DMS153 treated with DMSO at 0.1 percent for 48 hours (cell line): ENCODE measurements at regions not wholly inside any gene's neighbourhood (a gene's known extent, or its start where the extent isn't known, plus 50 kb on each side); places are given as distances from the start of the nearest gene placed in this dataset.

ENCODE experiments used
- DNase-seq: peaks from one replicate; lab custom pipeline; 2025; ENCODE audit not compliant: unreplicated experiment; lab: John Stamatoyannopoulos, UW

DNA sequence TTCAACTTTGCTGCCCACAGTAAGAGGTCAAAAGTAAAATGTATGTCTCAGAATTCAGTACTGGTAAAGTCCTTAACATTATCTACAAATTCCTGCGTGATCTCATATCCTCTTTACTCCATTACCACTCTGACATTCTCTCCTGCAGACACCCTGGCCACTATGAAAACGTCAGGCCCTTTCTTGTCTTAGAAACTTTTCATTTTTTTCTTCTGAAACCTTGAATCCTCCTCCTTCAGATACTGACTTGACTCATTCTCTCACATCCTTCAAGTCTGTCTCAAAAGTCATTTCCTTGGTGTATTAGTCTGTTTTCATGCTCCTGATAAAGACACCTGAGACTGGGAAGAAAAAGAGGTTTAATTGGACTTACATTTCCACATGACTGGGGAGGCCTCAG lies 262.3 kb downstream of the POU4F1 start:
- DNase-seq = no peak

DNA sequence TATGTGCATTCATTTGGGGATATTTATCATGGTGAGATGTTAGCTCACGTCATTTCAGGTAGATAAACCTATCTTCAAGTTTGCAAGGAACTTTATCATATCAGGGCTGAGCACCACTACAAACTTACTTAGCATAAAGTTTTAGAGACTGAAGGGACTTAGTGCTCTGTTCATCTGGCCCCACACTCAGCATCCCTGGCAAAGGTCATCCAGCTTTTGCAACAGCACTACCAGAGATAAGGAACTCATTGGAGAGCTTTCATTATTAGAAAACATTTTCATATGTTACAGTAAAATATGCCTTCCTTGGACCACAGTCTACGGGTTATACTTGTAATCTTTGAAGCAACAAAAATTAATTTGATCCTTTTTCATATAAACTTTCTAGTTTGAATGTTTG lies 263.4 kb downstream of the POU4F1 start:
- no peak for DNase-seq

DNA sequence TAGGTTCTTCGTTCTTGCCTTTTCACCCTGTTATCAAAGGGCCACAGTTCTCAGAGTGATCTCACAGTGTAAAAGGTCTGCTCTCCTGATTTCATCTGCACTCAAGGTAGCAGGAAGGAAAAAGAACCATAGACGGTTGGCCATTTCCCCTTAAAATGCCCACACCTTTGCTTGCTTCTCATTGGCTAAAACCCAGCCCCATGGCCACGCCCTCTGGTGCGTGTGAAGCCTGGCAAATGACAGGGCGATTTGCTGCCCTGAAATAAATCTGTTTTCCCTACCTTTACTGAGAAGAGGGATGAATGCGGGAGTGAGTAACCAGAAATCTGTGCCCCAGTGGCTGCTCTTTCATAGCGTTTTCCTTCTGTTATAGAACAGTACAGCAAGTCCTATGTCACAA lies 269.3 kb downstream of the POU4F1 start:
- no peak for DNase-seq

DNA sequence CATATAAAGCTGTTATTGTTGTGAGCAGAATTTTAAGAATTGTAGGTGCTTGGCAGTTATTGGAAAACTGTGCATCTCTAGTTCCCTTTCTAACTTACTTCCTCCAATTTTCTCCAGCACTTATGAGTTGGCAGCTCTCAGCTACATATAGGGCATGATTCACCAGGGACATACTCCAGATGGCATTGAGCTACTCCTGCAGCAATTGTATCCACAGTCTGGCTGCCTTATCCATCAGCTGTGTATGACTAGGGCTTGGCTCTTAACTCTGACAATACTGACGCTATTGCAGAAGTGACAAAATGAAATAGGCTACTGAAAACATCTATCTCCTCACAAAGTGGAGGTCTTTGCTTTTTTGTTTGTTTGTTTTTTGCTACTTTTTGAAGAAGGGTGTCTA lies 276.7 kb downstream of the POU4F1 start:
- DNase-seq = no peak

DNA sequence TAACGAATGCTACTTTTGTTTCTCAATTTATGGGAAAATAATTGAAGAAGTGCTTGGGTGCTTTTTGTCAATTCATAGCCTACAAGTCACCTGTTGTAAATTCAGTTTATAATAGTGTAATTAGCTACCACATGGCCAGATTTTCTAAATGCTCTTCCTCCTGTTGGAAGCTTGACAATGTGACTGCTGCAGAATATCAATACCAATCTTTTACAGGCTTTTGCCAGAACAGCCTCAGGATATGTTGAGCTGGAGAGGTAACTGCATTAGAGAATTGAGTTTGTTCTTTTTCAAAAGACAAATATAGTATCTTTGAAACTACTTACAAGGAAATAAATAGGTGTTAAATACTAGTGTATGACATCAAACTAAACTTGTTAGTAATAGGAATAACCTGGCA lies 277.8 kb downstream of the POU4F1 start:
- no peak for DNase-seq

DNA sequence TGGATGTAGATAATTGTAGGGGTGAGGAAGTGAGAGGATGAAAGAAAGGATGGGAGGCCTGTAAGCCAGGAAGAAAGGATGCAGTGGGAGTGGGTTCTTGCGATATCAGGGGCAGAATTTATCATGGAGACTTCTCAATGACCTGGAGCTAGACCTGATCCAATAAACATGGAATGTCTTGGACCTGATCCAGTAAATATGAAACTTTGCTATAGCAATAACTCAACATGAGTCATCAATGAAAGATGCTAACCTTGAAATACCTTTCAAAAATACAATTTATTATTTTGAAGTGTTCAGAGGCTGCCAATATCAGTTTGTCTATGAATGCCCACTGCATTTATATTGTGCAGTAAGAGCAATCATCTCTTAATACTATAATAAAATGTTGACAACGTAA lies 279.5 kb downstream of the POU4F1 start:
- DNase-seq = no peak

DNA sequence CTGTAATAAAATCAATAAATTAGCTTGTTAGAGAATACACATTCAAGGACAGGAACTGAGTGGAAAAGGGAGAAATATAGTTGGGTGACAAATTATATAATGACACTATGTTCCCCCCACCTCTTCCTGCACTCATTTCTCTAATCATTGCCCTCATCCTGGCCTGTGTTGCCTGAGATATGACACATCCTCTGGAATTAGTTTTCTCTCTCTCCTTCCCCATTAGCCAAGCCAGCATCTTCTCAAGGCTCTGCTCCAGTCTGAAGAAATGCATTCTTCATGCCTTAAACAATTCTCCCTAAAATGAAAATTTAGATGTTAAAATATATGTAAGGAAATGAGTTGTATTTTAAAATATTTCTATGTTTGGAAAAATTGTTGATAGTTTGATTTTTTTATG lies 280.3 kb downstream of the POU4F1 start:
- no peak for DNase-seq

DNA sequence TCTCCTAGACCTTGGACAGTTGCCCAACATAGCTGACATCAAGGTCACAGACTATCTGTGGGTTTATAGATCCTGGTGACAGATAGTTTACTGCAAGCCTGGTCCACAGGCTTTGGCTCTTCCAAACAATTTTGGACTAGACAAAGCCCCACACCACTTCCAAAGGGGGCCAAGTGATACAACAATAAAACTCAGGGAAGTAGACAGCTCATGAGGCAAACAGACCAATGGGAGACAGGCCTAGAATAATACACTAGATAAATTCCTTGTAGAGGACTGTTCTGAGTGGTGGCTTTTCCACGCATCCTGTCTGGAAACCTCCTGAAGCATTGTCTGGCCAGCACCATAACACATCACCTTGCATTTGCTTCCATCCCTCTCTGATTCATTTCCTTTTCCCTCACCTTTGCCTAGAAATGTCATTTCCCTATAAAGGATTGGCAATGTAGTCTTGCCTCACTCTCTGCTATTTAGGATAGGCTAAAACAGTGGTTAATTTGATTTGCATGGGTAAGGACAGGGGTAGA lies 284.2 kb downstream of the POU4F1 start:
- DNase-seq = no peak

DNA sequence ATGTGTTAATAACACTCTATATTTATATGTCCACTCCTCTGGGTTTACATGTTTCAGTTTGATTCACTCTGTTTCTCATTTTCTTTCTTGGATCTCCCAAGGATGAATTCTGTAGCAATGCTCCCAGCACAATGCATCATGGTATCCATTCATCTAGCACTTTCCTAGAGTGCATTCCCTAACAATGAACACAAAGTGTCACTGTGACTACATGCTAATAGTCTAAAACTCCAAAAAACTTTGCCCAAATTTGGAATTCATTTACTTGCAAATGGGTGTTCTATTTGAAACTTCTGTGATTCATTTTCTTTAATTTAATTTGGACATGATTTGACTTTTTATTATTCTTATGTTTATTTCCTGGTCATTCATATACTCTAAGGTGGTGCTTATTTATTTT lies 286.3 kb downstream of the POU4F1 start:
- DNase-seq = no peak

DNA sequence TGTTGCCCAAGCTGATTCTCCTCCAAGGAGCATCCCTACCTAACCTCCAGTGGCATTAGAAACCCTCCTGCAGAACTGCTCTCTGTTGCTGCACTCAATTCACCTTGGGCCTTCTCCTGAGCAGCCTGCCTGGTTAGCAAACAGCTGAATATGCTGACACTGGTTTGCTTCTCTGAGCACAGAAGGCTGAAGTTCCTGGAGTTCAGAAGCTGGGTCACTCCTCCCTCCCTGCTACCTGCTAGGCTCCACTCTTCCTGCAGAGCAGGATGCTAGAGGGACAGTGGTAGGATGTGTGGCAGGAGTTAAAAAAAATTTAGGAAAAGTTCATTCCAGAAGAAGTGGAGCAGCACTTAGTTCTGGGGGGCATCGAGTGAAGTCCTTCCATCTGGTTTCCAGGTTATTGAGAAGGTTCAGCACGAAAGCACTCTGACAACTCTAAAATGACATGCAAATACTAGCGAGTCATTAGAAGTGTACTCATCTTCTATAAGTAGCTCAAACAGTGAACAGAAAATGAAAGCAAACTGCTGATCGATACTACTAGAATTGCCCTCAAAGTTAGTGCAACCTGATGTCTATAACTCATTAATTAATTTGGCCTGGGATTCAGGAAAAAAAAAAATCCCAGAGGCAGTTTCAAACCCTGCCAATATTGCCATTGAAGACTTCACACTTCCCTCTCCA lies 293.7 kb downstream of the POU4F1 start:
- no peak for DNase-seq

DNA sequence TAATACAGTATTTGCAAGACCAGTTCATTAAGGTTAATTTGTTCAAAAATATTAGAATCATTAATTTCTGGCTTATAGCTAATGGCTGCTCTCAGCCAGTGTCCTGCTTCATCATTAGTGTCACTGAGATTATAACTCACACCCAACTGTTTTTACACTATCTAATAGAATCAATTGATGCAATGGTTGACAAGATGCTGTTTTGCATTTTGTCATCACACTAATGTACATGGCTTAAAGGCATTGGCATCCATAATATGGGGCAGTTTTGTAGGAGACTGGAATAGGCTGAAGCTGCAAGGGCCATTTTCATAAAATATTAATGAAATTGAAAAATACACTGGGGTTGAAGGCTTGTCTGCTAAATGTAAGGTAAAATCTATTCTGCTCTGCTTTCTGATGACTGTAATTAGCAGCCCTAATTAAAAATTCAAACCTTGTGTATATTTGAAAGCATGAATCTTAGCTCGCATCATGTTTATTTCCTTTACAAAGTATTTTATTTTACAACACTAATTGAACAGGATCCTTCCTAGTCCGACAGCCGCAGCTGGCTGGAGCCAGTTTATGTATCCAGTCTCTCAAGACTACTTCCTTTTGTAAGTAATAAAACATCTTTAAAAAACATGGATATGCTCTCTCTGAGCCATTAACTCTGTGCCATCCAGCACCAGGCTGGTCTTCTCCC lies 296.7 kb downstream of the POU4F1 start:
- no peak for DNase-seq

DNA sequence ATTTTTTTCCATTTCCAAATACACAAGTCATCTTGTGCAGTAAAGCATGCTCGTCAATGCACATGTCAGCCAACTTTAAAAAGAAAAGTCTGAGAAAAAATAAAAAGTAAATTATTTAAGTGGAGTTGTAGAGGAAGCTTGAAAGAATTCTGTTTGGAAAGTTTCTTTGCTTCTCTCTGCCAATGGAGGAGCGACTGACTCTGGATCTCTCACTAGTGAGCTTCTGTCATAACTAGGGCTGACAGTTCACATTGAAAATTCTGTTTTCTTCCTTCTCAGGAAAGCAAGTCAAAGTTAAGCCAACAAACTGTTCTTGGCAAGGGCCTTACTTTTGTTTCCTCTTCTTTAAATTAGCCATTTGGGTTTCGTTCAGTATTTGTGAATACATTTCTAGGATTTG lies 298.2 kb downstream of the POU4F1 start:
- DNase-seq = no peak

DNA sequence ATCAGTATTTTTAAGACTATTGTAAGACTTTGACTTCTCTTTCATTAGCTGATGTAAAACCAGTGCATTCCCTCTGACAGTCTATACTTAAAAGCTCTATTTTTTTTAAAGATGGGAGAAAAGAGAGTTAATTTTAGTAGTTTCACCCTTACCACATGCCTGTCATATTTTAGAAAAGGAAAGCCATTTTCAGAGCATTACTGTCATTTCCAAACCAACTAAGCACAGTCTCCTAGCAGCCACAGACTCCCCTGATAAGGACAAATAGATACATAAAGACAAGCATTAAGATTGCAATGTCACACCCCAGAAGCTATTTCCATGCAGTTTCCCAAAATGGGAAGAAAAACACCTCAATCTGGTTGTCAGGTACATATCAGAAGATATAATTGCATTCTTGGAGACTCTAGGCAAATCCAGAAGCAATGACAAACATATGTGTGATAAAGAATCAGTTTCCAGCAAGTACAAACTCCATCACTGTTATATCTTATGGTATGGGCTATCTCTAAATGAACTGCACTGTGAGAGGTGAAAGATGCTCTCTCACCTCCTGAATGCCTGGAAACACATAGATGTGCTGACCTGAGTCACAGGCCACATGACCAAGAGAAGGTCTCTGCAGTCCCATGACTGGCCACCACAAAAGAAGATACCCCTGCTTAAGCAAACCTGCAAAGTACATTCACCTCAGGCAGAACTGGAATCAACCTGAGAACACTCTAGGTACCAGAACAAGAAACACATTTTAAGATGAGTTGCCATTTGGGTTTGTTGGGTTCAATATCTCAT lies 303.3 kb downstream of the POU4F1 start:
- DNase-seq = no peak

DNA sequence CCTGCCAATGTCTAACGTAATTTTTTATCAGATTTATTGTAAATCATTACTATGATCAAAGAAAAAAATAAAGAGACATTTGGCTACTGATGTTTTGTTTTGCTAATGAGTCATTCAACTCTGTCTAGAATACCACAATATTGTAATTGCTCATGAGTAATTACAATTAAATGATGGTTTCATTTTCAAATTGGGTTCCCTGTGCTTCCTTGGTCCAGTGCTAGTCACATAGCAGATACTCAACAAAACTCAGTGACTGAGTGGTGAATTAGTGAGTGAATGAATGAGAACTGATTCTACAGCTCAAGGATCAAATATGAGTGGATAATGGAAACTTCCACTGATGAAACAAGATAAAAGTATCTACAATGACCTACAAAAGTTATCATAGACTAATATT lies 304.7 kb downstream of the POU4F1 start:
- no peak for DNase-seq

DNA sequence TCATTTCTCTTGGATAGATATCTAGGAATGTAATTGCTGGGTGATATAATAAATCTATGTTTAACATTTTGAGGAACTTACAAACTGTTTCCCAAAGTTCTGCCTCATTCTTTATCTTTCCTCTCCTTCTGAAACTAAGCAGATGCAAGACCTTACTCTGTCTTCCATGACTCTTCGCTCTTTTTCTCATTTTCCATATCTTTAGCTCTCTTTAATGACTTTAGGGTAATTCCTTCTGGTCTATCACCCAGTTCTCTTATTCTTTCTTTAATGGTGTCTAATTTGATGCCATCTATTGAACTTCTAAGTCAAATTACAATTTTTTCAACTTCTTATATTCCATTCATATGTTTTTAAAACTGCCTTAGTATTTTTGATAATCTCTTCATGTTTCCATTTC lies 316.6 kb downstream of the POU4F1 start:
- DNase-seq = no peak

DNA sequence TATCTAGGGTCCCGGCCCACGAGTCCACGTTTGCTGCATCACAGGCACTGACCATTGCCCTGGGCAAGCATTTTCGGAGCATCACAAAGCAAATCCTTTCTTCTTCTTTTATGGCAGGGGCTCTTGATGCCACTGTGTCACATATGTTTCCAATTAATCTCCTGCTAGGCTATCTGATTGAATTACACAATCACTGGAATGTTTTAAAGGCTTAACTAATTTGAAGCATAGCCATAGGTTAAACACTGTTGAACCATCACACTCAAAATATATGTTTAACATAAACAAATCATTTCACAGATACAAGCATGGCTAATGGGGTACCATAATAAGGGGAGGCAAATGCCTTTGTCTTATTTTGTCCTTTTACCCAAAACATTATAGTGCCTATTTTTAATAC lies 338.3 kb downstream of the POU4F1 start:
- no peak for DNase-seq

DNA sequence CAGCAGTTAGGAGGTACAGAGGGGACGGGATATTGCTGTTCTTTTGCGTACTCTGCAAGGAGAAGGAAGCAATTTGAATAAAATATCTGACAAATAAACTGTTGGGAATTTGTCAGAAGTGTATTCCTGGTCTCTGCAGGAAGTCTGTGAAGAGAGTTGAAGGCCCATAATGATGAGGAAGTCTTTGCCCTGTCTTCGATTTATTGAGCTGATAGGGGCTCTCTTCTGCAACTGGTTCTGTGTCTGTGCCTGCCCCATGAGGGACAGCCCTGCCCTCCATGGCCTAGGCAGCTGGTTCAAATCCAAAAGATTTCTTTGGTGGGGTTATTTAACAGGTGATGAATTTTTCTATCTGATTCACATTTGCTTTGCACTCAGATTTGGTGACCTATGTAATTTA lies 339.7 kb upstream of the EDNRB start:
- DNase-seq = no peak

DNA sequence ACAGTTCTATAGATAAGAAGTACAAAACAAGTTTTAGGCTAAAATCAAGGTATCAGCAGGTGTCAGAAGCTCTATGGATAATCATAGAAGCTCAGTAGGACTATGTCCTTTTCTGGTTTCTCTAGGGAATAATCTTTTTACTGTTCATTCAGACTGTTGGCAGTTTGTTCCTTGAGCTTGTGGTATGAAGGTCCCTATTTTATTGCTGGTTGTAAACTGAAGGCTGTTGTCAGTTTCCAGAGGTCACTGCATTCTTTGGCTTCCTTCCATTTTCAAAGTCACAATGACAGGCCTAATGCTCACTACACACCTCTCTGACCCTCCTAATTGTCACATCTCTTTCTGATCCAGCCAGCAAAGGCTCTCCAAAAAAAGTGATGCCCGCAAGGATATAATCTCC lies 337.9 kb upstream of the EDNRB start:
- no peak for DNase-seq

DNA sequence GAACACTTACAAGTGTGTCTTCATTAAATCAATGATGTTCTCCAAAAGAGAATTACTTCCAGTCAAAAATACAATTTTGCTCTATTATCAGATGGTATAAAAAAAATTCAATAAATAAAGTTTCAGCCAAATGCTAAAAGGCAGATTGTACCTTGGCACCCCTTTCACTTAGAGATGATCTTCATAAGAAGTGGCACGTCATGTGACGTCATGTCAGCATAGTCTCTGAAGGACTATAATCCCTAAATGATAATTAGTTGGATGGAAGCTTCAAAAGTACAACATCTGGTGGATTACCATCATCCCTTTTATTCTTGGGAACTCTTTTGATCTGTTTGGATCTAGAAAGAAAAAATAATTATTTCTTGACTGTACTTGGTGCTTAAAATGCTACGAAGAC lies 335.5 kb upstream of the EDNRB start:
- DNase-seq = no peak

DNA sequence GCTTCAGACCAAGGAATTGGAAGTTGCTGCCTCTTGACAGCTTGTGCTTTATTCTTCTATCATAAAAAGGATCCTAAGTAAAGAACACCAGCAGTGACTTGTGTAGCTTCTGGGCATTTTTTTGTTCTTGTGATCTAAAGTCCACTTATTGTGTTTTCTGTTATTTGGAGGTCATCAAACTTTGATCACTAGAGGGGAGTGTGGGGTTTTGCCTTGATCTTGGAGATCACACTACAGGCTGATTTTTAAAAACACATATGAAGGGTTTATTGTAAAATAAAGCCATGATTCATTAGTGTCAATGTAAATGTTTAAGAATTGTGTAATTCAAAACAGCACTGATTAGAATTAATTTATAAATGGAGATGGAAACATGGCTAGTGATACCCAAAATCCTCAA lies 328.7 kb upstream of the EDNRB start:
- DNase-seq = no peak

DNA sequence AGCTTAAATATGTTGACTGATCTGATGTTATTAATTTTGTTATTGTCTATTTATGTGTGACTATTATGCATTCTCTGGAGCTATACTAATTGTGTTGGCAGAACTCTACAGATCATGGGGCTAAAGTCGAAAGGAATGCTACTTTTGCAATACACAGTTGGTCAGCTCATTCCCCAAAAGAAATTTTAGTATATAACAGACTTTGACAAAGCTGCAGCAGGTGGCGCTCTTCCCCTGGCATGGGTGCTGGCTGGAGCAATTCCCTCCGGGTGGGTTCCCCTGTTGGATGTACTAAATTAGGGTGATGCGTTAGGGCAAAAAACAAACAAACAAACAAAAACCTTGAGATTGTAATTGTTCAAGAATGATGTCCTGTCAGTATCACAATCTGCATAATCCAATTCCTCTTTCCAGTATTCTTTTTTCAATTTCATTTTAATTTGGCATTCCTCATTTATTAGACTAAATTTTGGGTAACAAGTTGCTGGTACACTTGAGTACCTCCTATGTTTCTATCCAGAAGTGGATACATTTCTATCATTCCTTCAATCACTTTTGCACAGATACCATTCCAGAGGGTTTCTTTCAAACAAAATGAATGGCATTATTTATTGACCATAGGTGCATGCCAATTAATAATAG lies 322.8 kb upstream of the EDNRB start:
- DNase-seq = peak; percentile 39

DNA sequence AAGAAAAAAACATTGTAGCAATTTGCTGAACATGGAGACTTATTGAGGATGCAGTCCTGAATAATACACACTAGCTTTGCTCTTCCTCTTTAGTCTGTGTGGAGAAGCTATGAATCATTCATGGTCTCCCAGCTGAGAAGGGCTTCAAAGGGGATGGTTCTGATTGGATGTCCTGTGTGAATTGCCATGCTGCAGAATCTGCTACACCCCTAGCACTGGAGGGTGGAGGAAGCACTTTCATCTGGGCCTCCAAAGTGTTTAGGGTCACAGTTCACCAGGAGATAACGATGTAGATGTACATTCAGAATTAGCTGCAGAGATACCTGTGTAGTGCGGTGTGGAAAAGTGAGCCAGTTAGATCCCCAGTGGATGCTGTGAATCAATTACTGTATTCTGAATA lies 321.1 kb upstream of the EDNRB start:
- no peak for DNase-seq
